GM21526 (cell line): ENCODE measurements at regions not wholly inside any gene's neighbourhood (a gene's known extent, or its start where the extent isn't known, plus 50 kb on each side); places are given as distances from the start of the nearest gene placed in this dataset.

Experiments used
- ATAC-seq: cut with Tn5 transposase; IDR thresholded peaks from one replicate; pipeline ENCODE4 v1.9.1; 2021; ENCODE audit warnings: moderate library complexity; ENCODE audit not compliant: unreplicated experiment, low FRiP score

GRCh38 chr2:204174034-204174433 lies 237.5 kb downstream of the ICOS start:
- no peak for ATAC-seq

GRCh38 chr2:204175552-204176271 lies 239.1 kb downstream of the ICOS start:
- no peak for ATAC-seq

DNA sequence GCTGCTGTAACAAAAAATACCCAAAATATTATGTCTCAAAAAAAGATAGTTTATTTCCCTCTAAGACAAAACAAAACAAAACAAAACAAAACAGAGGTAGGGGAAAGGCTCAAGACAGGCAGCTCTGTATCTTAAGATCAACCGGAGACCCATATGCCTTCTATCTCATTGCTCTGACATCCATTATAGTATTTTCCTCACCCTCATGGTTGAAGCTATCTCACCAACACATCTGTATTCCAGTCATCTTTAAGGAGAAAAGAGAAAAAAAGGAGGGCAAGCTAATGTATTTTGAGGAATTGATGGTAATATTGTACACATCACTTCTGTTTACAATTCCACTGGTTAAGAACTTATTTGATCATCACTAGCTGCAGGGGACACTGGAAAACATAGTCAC lies 239.7 kb downstream of the ICOS start:
- no peak for ATAC-seq

DNA sequence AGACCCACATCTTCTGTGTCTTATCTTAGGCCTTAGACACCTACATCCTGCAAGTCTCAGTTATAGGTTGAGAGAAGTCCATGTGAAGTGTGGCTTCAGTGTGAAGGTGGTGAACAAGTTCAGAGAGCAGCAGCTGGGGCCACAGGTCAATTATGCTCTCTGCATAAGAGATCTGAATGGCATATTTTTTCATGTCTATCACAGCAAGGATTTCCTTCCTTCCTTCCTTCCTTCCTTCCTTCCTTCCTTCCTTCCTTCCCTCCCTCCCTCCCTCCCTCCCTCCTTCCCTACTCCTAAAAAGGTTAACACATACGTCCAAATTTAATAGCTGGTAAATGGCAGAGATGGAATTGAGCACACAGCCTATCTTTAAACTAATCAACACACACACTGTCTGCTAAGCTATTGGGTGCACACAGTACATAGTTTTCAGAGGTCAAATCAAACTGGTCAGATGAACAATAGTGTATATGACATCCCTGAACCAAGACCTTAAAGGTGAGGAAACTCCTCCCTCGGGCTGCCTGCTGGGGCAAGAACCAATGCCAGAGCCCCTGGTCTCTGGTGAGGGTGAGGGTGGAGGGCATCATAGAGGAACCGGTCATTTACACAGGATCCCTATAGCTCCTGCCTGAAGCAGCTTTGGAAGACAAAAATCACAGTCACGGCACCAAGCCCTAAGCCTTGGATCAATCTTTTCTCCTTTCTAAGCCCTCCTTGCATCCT lies 240.9 kb downstream of the ICOS start:
- no peak for ATAC-seq

GRCh38 chr2:204177977-204178522 lies 241.5 kb downstream of the ICOS start:
- ATAC-seq: peak; percentile 79

GRCh38 chr2:204180649-204181048 lies 244.1 kb downstream of the ICOS start:
- ATAC-seq: no peak

DNA sequence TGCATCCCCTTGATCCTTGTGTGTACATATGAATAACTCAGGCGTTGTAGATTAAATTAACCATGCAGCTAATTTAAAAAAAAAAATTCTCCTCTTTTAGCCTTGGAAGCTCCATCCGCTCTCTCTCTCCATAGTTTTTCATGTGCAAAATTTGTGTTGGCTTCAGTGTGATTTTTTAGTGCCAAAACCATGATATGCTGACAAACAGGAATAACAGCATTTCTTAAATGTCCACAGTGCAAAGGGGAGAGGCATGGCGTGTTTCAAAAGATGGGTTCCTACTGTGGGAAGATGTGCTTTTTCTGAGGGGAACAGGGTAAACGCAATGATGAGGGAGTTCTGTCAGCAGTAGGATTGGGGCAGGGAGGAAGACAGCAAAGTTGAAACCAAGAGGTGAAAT lies 247.0 kb downstream of the ICOS start:
- no peak for ATAC-seq

DNA sequence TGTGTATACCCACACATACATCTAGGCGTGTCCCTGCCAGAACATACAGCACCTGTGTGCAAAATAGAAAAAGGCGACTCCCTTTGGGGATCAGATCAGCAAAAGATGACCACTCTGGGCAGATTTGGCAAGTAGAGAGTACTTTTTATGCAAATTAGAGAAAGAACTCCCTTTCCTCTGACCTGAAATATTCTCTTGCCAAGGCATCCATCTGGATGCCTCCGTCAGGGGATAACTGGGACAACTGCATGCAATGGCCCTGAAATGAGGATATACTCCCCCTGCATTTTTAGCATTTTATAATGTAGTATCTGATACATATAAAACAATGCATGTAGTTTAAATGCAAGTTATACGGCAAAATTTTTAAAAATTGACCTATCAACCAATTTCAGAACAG lies 247.7 kb downstream of the ICOS start:
- no peak for ATAC-seq

DNA sequence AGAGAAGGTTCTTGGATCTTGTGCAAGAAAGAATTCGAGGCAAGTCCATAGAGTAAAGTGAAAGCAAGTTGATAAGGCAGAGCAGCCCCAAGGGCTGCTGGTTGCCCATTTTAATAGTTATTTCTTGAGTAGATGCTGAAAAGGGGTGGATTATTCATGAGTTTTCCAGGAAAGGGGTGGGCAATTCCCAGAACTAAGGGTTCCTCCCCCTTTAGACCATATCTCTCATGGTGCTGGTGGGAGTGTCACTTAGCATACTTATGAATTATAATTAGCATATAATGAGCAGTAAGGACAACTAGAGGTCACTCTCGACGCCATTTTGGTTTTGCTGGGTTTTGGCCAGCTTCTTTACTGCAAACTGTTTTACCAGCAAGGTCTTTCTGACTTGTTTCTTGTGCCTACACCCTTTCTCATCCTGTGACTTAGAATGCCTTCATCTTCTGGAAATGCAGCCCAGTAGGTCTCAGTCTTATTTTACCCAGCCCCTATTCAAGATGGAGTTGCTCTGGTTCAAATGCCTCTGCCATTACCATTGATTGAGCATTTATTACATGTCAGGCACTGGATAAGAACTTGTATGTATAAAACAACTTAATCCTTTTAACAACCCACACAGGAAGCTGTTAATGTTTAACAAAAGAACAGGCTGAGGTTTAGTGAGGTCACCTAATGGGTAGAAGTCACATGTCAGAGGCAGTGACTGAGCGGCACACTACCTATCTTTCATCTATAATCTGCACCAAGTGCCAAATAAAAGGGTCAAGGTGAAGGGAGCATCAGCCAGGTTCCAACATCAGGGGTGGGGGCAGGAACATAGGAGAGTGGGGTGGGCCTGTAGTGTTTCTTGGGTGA lies 250.9 kb downstream of the ICOS start:
- no peak for ATAC-seq

- no peak for ATAC-seq
Observed at GRCh38 chr2:204191574-204191973, 255.0 kb downstream of the ICOS start.

DNA sequence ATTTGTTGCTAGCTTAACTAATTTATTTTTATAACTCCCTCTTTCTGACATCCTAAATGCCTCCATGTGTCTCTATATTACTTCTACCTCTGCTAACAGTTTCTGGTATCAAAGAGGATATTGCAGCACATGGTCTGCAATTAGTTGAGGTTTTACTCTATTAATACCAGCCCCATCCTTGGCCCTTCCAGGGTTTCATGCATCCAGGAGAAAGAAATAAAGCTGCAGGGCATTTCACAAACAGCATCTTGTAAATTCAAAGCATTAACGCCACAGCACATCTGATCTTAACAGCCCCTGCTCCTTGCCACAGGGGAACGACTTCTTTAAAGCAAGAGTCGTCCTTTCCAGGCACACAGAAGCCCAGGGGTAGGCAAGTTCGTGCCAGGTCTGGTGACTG lies 258.9 kb downstream of the ICOS start:
- no peak for ATAC-seq

- ATAC-seq: no peak
Observed at GRCh38 chr2:204197336-204198005, 260.9 kb downstream of the ICOS start.

GRCh38 chr2:204199357-204199756 lies 262.8 kb downstream of the ICOS start:
- no peak for ATAC-seq

- ATAC-seq: no peak
Observed at GRCh38 chr2:204201507-204201906, 264.9 kb downstream of the ICOS start.

- ATAC-seq: no peak
Observed at GRCh38 chr2:204202253-204202652, 265.7 kb downstream of the ICOS start.

DNA sequence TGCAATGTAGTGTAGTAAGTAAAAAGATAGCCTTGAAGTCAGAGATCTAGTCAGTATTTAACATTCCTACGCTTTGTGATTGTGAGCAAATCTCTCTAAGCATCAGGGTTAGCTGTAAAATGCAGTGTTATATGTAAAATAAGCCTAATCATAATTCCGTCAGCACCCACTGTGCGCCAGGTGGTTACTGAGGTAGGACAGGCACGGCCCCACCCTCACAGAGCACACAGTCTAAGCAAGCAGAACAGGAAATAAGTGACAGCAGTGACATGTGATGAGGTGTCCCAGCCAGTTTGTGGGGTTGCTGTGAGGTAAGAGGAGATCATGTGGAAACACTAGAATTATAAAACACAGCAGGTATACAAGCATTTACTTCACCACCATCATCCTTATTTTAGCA lies 267.1 kb downstream of the ICOS start:
- no peak for ATAC-seq

GRCh38 chr2:204205082-204205481 lies 268.5 kb downstream of the ICOS start:
- no peak for ATAC-seq

- ATAC-seq: no peak
Observed at GRCh38 chr2:204205538-204205937, 269.0 kb downstream of the ICOS start.

DNA sequence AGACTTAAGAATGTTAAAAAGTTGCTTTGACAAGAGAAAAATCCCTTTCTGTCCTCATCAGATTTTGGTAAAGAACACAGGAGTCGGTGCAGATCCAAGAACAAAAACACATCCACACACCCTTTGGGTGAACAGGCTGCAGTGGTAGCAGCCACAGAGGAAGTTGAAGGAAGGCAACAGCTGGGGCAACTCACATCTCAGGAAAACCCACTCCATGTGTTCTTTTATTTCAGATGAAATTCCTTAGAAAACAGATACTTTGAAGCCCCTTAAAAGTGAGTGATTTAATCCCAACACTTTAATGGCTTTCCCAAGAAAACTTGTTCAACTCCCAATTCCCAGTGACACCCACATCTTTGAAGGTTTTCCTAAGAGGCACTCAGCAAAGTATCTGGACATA lies 271.3 kb downstream of the ICOS start:
- no peak for ATAC-seq

DNA sequence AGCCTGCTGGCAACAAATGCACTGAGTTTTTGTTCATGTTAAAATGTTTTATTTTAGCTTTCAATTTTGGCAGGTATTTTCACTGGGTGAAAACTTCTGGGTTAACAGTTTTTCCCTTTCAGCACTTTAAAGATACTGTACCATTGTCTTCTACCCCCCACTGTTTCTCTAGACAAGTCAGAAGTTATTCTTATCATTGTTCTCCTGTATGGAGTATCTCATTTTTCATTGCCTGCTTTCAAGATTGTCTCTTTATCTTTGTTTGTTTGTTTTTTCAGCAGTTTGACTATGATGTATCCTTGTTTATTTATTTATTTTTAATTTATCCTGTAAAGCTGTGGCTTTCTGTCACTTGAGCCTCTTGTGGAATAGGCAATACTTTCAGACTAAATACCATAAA lies 277.0 kb downstream of the ICOS start:
- no peak for ATAC-seq

- no peak for ATAC-seq
Observed at GRCh38 chr2:204218040-204218439, 281.5 kb downstream of the ICOS start.
